ENCODE measurements at regions not wholly inside any gene's neighbourhood (a gene's known extent, or its start where the extent isn't known, plus 50 kb on each side); places are given as distances from the start of the nearest gene placed in this dataset.
"Not testable (repeated sequence)": the region's sequence is repeated elsewhere in the genome, so short reads cannot be mapped to it uniquely, and the experiment has no call there.

DNA sequence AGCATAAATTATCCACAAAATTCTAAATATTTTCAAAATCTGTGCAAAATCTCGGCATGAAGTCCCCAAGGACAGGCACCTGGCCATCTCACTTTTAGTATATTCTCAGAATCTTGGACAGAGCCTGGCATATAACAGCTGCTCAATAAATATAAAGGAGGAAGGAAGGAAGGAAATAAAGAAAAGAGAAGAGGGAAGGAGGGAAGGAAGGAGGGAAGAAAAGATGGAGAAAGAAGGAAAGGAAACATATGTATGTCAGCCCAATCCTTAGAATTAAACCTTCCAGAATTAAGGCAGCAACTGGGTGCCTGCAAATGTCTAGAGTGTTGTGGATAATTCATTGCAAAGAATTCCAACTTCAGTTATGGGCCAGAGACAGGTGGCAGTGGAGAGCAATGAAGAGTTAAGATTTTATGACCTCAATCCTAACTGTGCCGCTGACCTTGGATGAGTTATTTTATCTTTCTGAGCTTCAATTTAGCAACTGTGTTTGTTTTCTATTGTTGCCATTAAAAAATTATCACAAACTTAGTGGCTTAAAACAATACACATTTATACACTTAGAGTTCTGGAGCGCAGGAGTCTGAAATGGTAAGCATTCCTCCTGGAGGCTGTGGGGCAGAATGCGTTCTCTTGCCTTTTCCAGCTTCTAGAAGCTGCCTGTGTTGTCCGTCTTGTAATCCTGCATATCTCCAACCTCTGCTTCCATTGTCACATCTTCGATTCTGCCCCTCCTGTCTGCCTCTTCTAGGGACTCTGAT lies 200.9 kb upstream of the MSX2 start:
- no peak for DNase-seq (ENCODE audit: low spot score)

DNA sequence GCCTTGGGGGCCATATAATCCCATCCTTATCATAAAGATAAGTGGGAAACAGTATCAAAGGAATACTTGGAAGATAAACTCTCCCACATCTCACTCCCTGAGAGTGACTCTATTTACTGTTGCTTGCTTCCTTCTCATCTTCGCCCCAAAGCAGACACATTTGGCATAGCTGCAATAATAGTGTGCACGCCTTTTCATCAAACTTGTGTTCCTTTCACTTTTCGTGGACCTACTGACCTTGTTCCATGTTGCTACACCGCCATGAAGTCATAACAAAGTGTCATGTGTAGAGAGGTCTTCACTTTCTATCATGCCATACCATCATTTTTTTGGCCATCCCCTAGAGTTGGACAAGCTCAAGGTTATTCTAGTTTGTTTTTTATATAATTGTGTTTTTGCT lies 200.0 kb upstream of the MSX2 start:
- no peak for DNase-seq (ENCODE audit: low spot score)

DNA sequence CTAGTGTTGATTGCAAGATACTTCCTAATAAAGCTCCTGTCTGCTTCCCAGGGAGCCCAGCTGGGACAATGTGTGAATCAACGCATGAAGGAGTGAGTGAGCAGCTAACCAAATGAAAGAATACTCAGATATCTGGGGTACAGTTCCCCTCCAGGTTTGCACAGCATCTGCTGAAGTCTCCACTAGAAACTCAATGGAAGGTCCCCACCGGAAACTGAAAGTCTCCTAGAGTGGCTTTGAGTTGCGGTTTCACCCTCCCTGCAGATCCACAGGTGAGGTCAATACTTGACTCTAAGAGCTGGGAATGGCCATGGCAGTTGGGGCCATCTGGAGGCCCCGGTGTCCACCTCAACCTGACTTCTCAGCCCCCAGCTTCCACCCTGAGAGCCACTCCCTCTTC lies 198.2 kb upstream of the MSX2 start:
- DNase-seq (ENCODE audit: low spot score) = no peak

DNA sequence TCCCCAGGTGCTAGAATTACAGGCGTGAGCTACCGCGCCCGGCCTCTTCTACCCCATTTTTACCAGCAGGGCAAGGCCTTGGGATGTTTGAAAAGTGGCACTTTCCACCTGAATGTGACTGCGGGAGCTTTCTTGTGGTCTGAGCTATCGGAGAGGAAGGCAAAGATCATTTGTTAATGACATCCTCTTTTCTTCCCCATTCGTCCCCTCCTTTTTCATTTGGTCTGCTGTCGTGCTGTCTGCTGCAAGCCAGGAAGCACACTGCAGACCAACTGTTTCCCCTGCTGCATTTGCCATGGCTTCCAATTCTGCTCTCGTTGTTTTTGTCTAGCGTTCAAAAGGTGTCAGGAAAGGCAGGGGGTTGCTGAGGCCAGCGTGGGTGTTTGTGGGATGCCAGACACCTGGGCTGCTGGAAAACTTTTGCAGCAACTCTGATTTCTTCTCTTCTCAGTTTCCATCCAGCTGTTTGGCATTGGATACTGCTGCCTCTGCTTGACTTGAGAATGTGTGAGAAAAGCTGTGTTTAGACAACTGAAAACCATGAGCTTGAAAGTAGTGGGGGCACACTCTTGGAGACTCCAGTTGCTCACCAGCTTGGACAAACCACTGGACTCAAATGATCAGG lies 196.4 kb upstream of the MSX2 start:
- no peak for DNase-seq (ENCODE audit: low spot score)

DNA sequence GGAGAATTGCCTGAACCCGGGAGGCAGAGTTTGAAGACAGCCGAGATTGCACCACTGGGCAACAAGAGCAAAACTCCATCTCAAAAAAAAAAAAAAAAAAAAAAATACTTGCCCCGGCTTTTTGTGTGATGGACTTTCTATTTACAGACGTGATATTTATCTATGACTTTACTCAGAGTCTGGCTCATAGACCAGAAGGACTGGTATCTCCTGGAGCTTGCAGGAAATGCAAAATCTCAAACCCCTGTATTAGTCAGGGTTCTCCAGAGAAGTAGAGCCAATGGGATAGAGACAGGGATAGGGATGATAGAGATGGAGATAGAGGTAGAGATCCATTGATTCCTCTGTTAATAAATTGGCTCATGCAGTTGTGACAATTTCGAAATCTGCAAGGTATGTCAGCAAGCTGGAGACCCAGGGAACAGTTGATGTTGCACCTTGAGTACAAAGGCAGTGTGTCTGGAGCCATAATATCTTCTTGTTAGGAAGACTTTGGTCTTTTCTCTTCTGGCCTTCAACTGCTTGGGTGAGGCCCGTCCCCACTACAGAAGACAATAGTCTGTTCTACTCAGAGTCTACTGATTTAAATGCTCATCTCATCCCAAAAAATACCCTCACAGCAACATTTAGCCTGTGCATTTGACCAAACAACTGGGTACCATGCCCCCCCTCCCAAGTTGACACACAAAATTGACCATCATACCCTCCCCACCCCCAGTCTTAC lies 195.4 kb upstream of the MSX2 start:
- no peak for DNase-seq (ENCODE audit: low spot score)

DNA sequence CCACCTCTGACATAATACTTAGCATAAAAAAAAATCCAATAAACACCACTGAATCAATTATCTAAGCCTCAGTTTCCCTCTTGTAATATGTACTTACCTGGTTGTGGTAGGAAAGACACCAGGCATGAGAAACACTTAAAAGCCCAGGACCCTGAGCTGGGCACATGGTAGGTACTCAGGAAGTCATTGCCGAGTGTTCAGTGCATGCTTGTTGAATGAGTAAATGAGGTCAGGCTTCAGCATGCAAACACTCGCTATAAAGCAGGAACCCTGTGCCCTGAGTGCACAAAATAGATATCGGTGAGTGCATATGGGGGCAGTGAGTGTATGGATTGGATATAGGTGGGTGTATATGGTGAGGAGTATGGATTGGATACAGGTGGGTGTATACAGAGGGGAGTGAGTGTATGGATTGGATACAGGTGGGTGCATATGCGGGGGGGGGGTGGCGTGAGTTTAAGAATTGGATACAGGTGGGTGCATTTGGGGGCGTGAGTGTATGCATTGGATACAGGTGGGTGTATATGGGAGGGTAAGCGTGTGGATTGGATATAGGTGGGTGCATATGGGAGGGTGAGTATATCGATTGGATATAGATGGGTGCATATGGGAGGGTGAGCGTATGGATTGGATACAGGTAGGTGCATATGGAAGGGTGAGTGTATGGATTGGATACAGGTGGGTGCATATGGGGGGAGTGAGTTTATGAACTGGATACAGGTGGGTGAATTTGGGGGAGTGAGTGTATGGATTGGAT lies 194.3 kb upstream of the MSX2 start:
- no peak for DNase-seq (ENCODE audit: low spot score)

DNA sequence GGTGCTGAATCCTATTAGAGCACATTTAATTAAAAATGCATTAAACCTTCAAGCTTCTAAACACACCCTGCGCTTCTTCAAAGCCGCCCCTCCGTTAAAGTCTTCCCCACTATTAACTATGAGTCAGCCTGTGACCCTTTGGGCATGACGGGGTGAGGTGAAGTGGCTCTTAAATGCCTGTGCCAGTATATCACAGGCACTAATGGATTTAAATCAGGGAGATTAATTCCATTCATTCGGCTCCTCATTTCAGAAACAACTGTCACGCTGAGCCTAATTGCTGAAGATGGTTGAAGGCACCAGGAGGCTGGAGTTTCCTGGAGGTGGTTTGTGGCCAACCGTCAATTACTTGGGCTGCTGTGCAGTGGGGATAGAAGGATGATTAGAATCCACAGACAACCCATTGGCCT lies 192.6 kb upstream of the MSX2 start:
- DNase-seq (ENCODE audit: low spot score) = no peak

DNA sequence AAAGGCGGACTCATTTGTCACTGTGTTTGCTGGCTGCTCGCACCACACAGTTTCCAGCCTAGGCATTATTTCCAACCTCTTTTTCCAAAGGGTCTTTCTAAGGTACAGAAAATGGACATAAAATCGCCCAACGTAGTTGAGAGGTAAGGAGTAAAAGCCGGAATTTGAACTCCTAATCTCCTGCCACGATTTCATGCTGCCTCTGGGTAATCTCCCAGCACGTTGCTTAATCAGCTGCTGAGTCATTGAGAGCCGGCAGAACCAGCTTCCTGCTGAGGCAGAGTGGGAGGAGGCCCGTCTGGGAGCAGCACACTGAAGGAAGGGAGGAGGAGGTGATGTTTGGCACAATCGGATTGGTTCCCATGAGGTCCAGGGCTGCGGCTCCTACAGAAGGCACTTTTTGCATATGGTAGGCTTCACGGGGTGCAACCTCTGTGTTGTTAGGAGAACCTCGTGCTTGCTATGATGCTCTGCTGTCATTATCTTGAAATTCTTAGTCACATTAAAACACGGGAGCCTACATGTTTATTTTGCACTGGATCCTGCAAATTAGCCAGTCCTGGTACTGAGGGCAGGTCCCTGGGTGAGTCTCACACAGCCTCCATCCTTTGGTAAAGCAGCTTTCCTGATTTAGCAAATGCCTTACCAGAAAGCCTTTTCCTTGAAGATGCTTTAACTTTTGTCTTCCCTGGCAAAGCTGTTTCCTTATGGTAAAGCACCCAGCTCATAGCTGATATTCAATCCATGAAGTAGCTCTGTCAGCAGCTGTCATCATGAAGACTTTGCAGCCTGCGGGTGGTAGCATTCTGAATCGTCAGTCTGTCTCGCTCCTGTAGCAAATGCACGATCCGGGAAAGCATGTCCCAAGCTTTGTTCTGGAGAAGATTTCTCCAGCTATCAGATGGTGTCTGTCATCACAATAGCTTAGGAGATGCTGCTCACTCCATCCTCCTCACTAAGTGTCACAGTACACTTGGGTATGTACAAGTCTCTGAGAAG lies 191.6 kb upstream of the MSX2 start:
- DNase-seq (ENCODE audit: low spot score) = no peak

DNA sequence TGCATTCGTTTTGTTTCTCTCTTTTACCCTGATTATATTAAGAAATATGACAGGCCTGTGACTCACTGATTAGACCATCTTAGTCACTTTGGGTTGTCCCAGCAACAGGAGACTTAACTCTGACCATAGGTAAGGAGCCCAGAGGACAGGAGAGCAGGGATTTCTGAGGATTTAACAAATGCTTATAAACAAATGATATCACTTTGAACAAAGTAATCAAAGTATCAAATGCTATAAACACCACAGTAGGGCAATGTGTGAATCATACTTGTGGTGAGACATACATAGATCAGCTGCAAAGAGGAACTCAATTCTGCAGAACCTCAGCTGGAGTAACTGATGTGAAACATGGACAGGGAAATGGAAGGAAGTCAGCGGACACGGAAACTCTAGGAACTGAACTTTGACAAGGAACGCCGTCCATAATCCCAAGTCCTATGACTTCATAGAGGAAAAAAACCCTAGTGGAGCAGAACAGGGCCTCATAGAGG lies 190.6 kb upstream of the MSX2 start:
- no peak for DNase-seq (ENCODE audit: low spot score)

DNA sequence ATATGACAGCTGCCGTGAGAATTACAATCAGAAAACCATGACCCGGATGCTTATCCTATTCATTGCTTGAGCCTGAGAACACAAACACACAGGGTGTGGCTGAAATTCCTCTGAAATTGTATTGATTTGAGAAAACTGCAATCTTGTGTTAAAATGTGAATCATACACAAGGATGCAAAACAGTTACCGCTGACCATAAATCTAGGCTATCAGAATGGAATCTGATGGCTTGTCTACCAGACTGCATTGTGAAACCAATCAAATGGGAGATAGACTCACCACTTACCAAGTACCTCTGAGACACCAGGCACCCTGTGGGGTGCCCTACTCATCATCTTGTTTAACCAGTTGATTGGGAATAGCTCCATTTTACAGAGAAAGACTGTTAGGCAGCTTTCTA lies 188.7 kb upstream of the MSX2 start:
- no peak for DNase-seq (ENCODE audit: low spot score)

DNA sequence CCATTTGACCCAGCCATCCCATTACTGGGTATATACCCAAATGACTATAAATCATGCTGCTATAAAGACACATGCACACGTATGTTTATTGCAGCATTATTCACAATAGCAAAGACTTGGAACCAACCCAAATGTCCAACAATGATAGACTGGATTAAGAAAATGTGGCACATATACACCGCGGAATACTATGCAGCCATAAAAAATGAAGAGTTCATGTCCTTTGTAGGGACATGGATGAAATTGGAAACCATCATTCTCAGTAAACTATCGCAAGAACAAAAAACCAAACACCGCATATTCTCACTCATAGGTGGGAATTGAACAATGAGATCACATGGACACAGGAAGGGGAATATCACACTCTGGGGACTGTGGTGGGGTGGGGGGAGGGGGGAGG lies 184.6 kb upstream of the MSX2 start:
- not testable (repeated sequence) for DNase-seq (ENCODE audit: low spot score)

DNA sequence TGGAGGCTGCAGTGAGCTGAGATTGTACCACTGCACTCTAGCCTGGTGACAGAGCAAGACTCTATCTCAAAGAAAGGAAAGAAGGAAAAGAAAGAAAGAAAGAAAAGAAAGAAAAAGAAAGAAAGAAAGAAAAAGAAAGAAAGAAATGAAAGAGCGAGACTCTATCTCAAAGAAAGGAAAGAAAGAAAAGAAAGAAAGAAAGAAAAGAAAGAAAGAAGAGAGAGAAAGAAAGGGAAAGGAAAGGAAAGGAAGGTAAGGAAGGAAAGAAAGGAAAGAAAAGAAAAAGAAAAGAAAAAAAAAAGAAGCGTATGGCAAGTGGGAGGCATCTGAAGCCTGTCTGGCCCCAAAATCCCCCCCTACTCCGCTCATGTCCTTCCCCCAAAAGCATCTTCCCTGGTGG lies 182.3 kb upstream of the MSX2 start:
- no peak for DNase-seq (ENCODE audit: low spot score)

DNA sequence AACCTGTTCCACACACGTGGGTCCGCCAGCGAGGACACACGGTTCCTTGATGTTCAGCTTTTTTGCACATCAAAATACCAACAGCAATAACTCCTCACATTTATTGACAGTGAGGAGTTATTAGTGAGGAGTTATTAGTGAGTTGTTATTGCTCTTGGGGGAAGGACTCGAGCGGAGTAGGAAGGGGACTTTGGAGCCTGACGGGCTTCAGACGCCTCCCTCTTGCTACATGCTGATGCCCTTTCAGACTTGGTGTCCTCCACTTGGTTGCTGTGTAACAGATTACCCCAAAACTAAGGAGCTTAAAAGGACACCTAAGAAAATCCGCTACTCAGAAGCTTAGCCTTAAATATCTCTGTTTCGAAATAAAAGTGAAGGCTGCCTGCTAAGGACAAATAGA lies 181.9 kb upstream of the MSX2 start:
- no peak for DNase-seq (ENCODE audit: low spot score)

DNA sequence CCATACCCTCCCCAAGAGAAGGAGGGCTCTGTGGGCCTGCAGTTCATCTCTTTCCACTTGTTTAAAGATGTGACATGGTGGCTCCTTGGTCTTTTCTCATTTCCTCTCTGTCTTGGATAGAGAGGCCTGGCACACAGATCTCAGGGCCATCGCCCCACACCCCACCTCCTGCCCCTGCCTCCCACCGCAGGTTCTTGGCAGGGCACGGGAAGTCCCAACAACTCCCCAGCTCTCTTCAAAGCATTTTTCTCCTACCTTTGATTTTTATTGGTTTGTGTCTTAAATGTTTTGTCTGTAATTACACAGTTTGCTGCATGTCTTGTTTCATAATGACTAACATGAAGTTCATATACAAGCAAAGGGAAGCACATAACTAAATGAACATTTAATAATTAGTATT lies 178.5 kb upstream of the MSX2 start:
- DNase-seq (ENCODE audit: low spot score) = no peak

DNA sequence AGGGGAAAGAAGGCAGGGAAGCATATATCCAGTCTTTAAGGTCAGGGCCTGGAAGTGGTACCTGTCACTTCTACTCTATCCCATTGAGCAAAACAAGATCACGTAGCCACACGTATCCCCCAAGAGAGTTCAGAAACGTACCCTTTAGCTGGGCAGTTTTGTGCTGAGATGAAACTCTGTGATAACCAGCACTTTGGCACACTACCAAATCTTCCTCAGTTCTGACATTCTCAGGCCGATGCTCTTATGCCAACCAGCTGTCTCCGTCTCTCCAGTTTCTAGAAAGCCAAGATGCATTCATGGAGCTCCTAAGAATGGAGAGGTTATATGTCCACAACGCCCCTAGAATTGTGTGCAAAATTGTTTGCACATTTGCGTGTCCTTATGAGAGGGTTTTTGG lies 176.6 kb upstream of the MSX2 start:
- no peak for DNase-seq (ENCODE audit: low spot score)

DNA sequence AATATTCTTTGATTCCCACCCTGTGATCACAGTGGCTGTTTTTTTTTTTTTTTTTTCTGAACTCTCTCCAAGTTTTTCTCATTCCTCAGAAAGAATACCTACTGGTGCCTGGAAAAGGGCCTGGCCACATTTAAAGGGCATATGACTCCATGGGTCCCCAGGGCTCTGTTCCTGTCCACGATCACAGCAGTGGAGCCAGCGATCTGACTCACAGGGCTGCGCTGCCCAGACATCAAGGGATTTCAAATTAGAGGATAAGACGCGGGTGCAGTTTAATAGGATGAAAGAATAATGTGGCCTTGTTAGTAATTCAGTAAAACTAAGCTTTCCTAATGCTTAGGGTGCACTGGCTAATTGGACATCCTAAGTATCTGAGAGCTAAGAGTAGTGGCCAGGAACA lies 175.1 kb upstream of the MSX2 start:
- DNase-seq (ENCODE audit: low spot score) = no peak

DNA sequence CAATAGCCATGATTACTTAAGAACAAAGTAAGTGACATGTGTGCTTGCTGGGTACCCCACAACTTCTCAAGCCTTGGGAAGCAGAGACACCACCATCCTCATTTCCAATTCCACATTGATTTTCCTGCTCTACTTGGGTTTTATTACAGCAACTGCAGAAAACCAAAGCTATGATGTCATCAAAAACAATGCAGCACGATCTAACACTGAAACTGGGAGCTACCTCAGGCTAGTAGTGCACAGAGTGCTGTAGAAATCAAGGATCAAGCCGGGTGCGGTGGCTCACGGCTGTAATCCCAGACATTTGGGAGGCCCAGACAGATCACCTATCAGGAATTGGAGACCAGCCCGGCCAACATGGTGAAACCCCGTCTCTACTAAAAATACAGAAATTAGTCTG lies 174.4 kb upstream of the MSX2 start:
- no peak for DNase-seq (ENCODE audit: low spot score)

DNA sequence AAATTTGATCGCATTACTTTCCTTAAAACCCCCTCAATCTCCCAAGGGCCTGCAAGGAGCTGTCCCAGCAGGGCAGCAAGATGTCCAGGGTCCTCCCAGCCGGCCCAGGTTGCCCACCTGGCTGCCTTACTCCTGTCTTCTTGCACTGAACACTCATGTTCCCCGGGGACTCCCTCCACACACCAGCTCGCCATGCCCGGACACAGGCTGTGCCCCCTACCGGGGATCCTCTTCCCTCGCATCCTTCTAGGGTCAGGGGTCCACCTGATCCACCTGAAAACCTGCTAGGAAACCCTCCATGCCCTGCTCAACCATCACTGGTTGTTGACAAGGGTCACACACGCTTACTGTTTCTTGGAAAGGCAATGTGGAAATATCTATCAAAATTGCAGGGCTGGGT lies 172.0 kb upstream of the MSX2 start:
- DNase-seq (ENCODE audit: low spot score) = no peak

DNA sequence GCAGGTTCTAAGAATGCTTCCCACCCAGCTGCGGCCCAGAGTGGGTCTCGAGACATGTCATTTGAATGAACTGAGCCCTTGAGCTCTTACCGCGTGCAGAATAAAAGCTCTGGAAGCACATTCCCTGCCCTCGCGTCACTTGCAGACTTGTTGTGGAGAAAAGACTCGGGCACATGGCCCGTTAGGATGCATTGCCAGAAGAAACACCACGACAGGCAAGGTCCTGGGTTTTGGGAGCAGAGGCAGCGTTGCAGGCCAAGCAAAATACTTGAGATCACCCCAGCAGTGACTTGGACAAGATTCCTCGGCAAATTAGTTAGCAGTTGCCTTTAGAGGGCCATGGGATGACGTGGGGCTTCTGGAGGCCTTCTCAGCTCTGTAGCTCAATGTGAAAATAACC lies 170.8 kb upstream of the MSX2 start:
- DNase-seq (ENCODE audit: low spot score) = no peak

DNA sequence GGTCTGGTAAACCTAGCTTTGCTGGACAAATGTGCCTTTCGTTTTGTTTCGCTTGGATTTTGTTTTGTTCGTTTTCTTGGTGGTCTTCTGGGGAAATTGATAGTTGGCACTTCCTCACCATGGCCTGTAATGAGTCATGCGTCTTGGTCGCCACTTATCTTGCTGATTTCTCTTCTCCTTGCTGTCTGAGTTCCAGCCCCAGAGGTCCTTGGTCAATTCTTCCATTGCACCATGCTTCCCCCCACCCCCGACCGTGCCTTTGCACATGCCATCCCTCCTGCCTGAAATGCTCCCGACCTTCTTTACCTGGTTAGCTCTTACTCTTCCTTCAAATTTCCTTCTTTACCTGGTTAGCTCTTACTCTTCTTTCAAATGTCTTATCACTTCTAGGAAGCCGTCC lies 168.7 kb upstream of the MSX2 start:
- no peak for DNase-seq (ENCODE audit: low spot score)

DNA sequence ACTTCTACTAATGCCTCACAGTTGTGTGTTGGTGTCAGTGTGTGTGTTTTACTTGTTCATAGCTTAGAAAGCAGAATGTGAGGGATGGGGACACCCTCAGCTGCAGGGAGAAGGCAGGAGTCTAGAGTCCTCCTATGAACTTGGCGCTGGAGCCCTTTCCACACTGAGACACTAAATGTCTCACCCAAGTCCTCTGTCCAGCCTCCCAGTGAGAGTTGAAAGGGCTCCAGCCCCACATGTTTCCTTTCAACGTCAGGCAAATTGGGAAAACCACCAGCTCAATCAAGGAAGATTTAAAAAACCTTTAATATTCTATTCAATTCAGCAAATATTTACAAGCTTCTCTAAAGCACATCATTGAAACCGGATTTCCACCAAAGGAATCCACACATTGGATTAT lies 167.6 kb upstream of the MSX2 start:
- DNase-seq (ENCODE audit: low spot score) = no peak
